ENCODE measurements at regions not wholly inside any gene's neighbourhood (a gene's known extent, or its start where the extent isn't known, plus 50 kb on each side); places are given as distances from the start of the nearest gene placed in this dataset.

DNA sequence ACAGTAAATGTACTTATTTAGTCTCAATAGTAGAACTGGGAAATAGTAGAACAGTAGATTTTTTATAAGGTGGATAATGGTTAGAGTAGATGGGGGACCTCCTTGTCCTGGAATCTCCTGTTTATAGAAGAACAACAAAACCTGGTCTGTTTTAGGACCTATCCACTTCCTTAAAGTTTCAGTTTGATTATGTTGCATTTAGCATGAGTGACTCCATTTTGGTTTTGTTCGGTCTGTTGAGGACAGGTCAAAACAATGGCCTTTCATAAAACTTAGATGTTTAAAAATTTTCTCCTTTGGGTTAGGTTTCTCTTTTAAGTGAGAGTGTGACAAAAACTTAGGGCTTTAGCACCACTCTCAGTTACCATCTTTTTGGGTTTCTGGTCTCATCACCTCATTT, 308.9 kb downstream of the BTG1 start:
- TF ChIP-seq, protein P1, sequence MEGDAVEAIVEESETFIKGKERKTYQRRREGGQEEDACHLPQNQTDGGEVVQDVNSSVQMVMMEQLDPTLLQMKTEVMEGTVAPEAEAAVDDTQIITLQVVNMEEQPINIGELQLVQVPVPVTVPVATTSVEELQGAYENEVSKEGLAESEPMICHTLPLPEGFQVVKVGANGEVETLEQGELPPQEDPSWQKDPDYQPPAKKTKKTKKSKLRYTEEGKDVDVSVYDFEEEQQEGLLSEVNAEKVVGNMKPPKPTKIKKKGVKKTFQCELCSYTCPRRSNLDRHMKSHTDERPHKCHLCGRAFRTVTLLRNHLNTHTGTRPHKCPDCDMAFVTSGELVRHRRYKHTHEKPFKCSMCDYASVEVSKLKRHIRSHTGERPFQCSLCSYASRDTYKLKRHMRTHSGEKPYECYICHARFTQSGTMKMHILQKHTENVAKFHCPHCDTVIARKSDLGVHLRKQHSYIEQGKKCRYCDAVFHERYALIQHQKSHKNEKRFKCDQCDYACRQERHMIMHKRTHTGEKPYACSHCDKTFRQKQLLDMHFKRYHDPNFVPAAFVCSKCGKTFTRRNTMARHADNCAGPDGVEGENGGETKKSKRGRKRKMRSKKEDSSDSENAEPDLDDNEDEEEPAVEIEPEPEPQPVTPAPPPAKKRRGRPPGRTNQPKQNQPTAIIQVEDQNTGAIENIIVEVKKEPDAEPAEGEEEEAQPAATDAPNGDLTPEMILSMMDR (IDR thresholded peaks at IDR 0.05): no peak
- no peak for TF ChIP-seq POLR2A (IDR thresholded peaks at IDR 0.05)
